MM.1S (cell line): ENCODE measurements at regions not wholly inside any gene's neighbourhood (a gene's known extent, or its start where the extent isn't known, plus 50 kb on each side); places are given as distances from the start of the nearest gene placed in this dataset.

Experiments used
- EZH2 ChIP-seq: fragments of 300-600 bp; sonication (generic); optimal IDR thresholded peaks from 2 replicates; pipeline ENCODE3; 2017; ENCODE audit warnings: low read depth, mild to moderate bottlenecking, antibody characterized with exemption, low read length, mixed read lengths
- TF ChIP-seq, protein P1 (sequence below): fragments of 300-600 bp; sonication (generic); IDR thresholded peaks from 2 replicates; pipeline ENCODE4 v1.5.1; 2016; ENCODE audit warnings: antibody characterized with exemption, low read length, mixed read lengths

DNA sequence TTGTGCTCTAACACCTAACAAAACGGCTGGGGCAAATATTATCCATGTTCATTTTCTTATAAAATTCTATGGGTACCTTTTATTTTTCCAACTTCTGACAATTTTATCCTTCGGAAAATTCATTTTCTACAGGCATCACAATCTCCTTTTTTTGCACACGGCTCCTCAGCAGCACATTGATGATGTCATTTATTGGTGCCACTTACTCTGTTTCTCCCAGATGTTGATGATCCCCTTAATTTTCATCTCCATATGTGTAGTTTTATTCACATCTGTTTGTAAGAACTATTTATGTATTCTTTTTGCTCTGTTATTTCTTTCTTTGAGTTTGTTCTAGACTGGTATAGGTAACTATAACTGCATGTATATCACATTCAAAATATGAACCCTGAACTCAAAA, 1660.8 kb upstream of the DDX18 start:
- TF ChIP-seq, protein P1, sequence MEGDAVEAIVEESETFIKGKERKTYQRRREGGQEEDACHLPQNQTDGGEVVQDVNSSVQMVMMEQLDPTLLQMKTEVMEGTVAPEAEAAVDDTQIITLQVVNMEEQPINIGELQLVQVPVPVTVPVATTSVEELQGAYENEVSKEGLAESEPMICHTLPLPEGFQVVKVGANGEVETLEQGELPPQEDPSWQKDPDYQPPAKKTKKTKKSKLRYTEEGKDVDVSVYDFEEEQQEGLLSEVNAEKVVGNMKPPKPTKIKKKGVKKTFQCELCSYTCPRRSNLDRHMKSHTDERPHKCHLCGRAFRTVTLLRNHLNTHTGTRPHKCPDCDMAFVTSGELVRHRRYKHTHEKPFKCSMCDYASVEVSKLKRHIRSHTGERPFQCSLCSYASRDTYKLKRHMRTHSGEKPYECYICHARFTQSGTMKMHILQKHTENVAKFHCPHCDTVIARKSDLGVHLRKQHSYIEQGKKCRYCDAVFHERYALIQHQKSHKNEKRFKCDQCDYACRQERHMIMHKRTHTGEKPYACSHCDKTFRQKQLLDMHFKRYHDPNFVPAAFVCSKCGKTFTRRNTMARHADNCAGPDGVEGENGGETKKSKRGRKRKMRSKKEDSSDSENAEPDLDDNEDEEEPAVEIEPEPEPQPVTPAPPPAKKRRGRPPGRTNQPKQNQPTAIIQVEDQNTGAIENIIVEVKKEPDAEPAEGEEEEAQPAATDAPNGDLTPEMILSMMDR, result no peak
- TF ChIP-seq EZH2, result no peak
